OCI-LY3 (cell line): ENCODE measurements at regions not wholly inside any gene's neighbourhood (a gene's known extent, or its start where the extent isn't known, plus 50 kb on each side); places are given as distances from the start of the nearest gene placed in this dataset.
"Not testable (repeated sequence)": the region's sequence is repeated elsewhere in the genome, so short reads cannot be mapped to it uniquely, and the experiment has no call there.

Source experiments
- H2AFZ ChIP-seq: fragments of 200-600, 300-600 bp; shearing (Covaris generic); 2 replicates; pipeline ENCODE4 v1.6.0; 2014; ENCODE audit warnings: antibody characterized with exemption, low read depth, low read length
- H3K27ac ChIP-seq: fragments of 200-600, 300-600 bp; sonication (generic); 2 replicates; pipeline ENCODE4 v1.5.1; 2014; ENCODE audit warnings: mild to moderate bottlenecking, low read length, moderate library complexity, mixed read lengths
- H3K27me3 ChIP-seq: fragments of 200-600, 300-600 bp; sonication (generic); 2 replicates; pipeline ENCODE4 v1.6.1; 2014; ENCODE audit warnings: low read depth, low read length, mixed read lengths
- H3K36me3 ChIP-seq: fragments of 200-600, 300-600 bp; sonication (generic); replicated peaks from 2 replicates; pipeline ENCODE3; 2014; ENCODE audit warnings: low read depth, low read length, mixed read lengths
- H3K4me1 ChIP-seq: fragments of 300-600, 200-600 bp; sonication (generic); 2 replicates; pipeline ENCODE4 v1.6.1; 2014; ENCODE audit warnings: low read length, mixed read lengths
- H3K4me2 ChIP-seq: fragments of 200-600, 300-600 bp; sonication (generic); 2 replicates; pipeline ENCODE4 v1.6.1; 2014; ENCODE audit warnings: low read length, mixed read lengths
- H3K4me3 ChIP-seq: fragments of 300-600, 200-600 bp; sonication (generic); 2 replicates; pipeline ENCODE4 v1.5.1; 2014; ENCODE audit warnings: antibody characterized with exemption, mild to moderate bottlenecking, low read length, moderate library complexity
- H3K79me2 ChIP-seq: fragments of 300-600, 200-600 bp; shearing (Covaris generic); 2 replicates; pipeline ENCODE4 v1.6.1; 2014; ENCODE audit warnings: mild to moderate bottlenecking, low read length, mixed read lengths
- H3K9ac ChIP-seq: fragments of 300-600, 200-600 bp; shearing (Covaris generic); 2 replicates; pipeline ENCODE4 v1.6.0; 2014; ENCODE audit warnings: mild to moderate bottlenecking, low read length, moderate library complexity
- H3K9me3 ChIP-seq: fragments of 200-600, 300-600 bp; shearing (Covaris generic); 2 replicates; pipeline ENCODE4 v1.6.1; 2014; ENCODE audit warnings: low read length, mixed read lengths; ENCODE audit not compliant: insufficient read depth
- H4K20me1 ChIP-seq: fragments of 200-600, 300-600 bp; sonication (generic); 2 replicates; pipeline ENCODE4 v1.6.1; 2016; ENCODE audit warnings: low read length, mixed read lengths; ENCODE audit not compliant: insufficient read depth
- EZH2phosphoT487 ChIP-seq: fragments of 200-600 bp; shearing (Covaris generic); IDR thresholded peaks from 2 replicates; pipeline ENCODE4 v1.6.1; 2018; ENCODE audit warnings: antibody characterized with exemption, mixed run types, low read depth
- TF ChIP-seq, protein P1 (sequence below): fragments of 200-600, 300-600 bp; sonication (generic); IDR thresholded peaks from 2 replicates; pipeline ENCODE4 v1.5.1; 2014; ENCODE audit warnings: antibody characterized with exemption, low read length, low read depth

DNA sequence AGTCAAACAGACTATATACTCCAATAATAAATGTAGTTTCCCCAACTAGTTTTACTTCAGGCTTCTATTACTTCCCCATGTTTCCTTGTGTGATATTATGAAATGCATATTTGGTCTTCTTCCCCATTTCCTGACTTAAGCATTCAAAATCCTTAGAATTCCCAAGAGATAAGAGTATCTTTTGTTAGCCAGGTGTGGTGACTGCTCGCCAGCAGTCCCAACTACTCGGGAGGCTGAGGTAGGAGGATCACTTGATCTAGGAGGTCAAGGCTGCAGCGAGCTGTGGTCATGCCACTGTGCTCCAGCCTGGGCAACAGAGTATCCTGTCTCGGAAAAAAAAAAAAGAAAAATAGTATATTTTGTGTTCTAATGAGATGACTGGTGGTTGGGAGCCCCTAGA is 72.7 kb upstream of the UBE2E2 start:
- Histone ChIP-seq H4K20me1 (no peaks in the 10 kb centered on the region), H3K4me3 (no peak overlapping the region), H3K79me2 (no peaks in the 10 kb centered on the region), H3K4me1 (no peaks in the 10 kb centered on the region), H3K9ac (no peak overlapping the region), H3K9me3 (no peaks in the 10 kb centered on the region), H3K36me3 (no peaks in the 10 kb centered on the region), H3K4me2 (no peak overlapping the region), H3K27me3 (peaks cover 3% of the 10 kb centered on the region; the same call in 1 of the 2 replicates), H2AFZ (no peak overlapping the region), H3K27ac (no peak overlapping the region)
- TF ChIP-seq, protein P1, sequence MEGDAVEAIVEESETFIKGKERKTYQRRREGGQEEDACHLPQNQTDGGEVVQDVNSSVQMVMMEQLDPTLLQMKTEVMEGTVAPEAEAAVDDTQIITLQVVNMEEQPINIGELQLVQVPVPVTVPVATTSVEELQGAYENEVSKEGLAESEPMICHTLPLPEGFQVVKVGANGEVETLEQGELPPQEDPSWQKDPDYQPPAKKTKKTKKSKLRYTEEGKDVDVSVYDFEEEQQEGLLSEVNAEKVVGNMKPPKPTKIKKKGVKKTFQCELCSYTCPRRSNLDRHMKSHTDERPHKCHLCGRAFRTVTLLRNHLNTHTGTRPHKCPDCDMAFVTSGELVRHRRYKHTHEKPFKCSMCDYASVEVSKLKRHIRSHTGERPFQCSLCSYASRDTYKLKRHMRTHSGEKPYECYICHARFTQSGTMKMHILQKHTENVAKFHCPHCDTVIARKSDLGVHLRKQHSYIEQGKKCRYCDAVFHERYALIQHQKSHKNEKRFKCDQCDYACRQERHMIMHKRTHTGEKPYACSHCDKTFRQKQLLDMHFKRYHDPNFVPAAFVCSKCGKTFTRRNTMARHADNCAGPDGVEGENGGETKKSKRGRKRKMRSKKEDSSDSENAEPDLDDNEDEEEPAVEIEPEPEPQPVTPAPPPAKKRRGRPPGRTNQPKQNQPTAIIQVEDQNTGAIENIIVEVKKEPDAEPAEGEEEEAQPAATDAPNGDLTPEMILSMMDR: no peak
- no peak for TF ChIP-seq EZH2phosphoT487

DNA sequence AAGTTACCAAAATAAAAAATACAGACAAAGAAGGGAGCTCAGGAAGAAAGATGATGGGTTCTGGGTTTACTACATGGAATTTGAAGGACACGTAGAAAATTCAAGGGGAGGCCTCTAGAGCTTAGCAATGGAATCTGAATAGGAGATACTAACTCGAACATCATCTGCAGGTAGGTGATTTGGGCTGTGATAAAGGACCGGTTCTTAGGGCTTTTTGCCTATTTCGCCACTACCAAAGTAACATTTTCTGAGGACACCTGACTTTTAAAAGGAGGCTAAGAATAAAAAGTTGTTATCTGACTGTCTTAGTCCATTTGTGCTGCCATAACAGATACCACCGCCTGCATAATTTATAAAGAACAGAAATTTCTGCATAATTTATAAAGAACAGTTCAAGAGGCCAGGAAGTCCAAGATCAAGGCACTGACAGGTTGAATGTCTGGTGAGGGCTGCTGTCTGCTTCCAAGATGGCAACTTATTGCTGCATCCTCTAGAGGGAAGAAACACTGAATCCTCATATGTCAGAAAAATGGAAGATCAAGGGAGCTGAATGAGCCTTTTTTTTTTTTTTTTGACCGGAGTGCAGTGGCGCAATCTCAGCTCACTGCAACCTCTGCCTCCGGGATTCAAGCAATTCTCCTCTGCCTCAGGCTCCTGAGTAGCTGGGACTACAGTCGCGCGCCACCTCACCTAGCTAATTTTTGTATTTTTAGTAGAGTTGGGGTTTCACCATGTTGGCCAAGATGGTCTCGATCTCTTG is 67.9 kb upstream of the UBE2E2 start:
- Histone ChIP-seq H3K4me1 (no peaks in the 10 kb centered on the region), H3K36me3 (no peaks in the 10 kb centered on the region), H3K9me3 (no peaks in the 10 kb centered on the region), H3K4me3 (no peak overlapping the region), H3K9ac (no peak overlapping the region), H3K79me2 (no peaks in the 10 kb centered on the region), H2AFZ (no peak overlapping the region), H4K20me1 (no peaks in the 10 kb centered on the region), H3K27ac (no peak overlapping the region), H3K4me2 (no peak overlapping the region), H3K27me3 (no peaks in the 10 kb centered on the region)
- no peak for TF ChIP-seq EZH2phosphoT487
- TF ChIP-seq, protein P1: no peak

DNA sequence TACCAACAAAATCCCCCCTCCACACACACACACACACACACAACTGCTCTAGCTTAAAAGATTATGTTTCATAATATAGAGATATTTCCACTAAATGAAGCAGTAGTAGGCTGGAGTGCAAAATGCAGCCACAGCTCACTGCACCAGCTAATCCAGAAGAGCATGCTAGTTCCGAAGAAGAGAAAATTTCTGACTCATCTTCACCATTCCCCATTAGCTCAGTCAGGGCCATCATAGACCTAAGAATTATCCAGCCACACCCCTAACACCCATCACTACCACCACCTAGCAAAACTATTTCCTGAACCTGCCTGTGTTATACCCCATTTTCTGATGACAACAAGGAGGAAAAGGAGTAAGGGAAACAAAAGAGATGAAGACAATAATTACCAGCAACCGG is 67.1 kb upstream of the UBE2E2 start:
- Histone ChIP-seq H3K27me3 (no peaks in the 10 kb centered on the region), H3K36me3 (no peaks in the 10 kb centered on the region), H2AFZ (no peak overlapping the region), H3K4me1 (no peaks in the 10 kb centered on the region), H3K4me2 (no peak overlapping the region), H3K27ac (no peak overlapping the region), H3K79me2 (no peaks in the 10 kb centered on the region), H3K4me3 (no peak overlapping the region), H3K9ac (no peak overlapping the region), H3K9me3 (no peaks in the 10 kb centered on the region), H4K20me1 (no peaks in the 10 kb centered on the region)
- TF ChIP-seq EZH2phosphoT487: no peak
- TF ChIP-seq, protein P1: no peak

DNA sequence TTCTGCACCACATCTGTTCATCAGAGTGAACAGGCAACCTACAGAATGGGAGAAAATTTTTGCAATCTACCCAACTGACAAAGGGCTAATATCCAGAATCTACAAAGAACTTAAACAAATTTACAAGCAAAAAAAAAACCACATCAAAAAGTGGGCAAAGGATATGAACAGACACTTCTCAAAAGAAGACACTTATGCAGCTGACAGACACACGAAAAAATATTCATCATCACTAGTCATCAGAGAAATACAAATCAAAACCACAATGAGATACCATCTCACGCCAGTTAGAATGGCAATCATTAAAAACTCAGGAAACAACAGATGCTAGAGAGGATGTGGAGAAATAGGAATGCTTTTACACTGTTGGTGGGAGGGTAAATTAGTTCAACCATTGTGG is 59.1 kb upstream of the UBE2E2 start:
- not testable (repeated sequence) for H3K4me3 ChIP-seq, H3K9ac ChIP-seq, H3K4me1 ChIP-seq, H2AFZ ChIP-seq, H3K4me2 ChIP-seq, H3K79me2 ChIP-seq, H4K20me1 ChIP-seq, H3K27ac ChIP-seq, H3K36me3 ChIP-seq, H3K9me3 ChIP-seq
- peaks cover 16% of the 10 kb centered on the region for H3K27me3 ChIP-seq
